ENCODE measurements at regions not wholly inside any gene's neighbourhood (a gene's known extent, or its start where the extent isn't known, plus 50 kb on each side); places are given as distances from the start of the nearest gene placed in this dataset.

DNA sequence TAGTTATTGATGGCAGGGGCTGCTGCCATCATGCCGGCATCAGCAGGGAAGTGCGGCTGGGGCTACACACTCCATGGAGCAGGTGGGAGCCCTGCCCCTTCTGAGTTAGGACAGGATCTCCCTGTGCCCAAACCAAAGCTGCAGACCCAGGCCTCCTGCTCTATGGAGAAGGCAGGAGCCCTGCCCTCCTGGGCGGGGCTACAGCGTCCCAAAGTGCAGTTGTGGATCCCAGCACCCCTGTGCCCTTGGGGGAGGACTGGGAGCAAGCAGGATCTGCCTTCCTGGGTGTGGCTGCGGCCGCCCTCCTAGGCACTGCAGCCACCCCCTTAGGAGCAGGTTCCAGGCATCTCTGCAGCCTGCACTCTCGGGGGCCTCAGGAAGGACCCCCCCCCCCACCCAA lies 1392.4 kb upstream of the SLC39A10 start:
- TF ChIP-seq EZH2phosphoT487 (IDR thresholded peaks at IDR 0.05; ENCODE audit: low read length): no peak
- TF ChIP-seq, protein P1, sequence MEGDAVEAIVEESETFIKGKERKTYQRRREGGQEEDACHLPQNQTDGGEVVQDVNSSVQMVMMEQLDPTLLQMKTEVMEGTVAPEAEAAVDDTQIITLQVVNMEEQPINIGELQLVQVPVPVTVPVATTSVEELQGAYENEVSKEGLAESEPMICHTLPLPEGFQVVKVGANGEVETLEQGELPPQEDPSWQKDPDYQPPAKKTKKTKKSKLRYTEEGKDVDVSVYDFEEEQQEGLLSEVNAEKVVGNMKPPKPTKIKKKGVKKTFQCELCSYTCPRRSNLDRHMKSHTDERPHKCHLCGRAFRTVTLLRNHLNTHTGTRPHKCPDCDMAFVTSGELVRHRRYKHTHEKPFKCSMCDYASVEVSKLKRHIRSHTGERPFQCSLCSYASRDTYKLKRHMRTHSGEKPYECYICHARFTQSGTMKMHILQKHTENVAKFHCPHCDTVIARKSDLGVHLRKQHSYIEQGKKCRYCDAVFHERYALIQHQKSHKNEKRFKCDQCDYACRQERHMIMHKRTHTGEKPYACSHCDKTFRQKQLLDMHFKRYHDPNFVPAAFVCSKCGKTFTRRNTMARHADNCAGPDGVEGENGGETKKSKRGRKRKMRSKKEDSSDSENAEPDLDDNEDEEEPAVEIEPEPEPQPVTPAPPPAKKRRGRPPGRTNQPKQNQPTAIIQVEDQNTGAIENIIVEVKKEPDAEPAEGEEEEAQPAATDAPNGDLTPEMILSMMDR (IDR thresholded peaks at IDR 0.05; ENCODE audit: low read length): no peak
- TF ChIP-seq EZH2 (optimal IDR thresholded peaks at IDR 0.05; ENCODE audit: low read depth, low read length): no peak
